Spleen (tissue), 11 donors: ENCODE measurements at regions not wholly inside any gene's neighbourhood (a gene's known extent, or its start where the extent isn't known, plus 50 kb on each side); places are given as distances from the start of the nearest gene placed in this dataset.

ENCODE experiments used
- DNase-seq: peaks from one replicate; pipeline ENCODE4 v3.0.0-alpha.2; 2020
- H3K27ac ChIP-seq, 8 donors: fragments of 200-600 bp; sonication (generic) in 7 of 8; 1 replicate in 4 of 8; 2 replicates in 4 of 8; pipeline versions ENCODE4 v1.5.0 to v1.8.0; 2016 to 2021; ENCODE audit warnings: inconsistent platforms in 4 of 8, mild to moderate bottlenecking in 4 of 8, moderate library complexity in 1 of 8
- H3K27me3 ChIP-seq, 7 donors: fragments of 200-600 bp; sonication (generic) in 6 of 7; replicated peaks in 1 of 7; 1 replicate in 4 of 7; 2 replicates in 3 of 7; pipeline versions ENCODE4 v1.5.0 to v1.8.0; 2016 to 2021; ENCODE audit warnings: inconsistent platforms in 3 of 7, mild to moderate bottlenecking in 1 of 7
- H3K36me3 ChIP-seq, 6 donors: fragments of 200-600 bp; sonication (generic) in 5 of 6; 1 replicate in 4 of 6; 2 replicates in 2 of 6; pipeline versions ENCODE4 v1.5.0 to v1.8.0; 2016 to 2021; ENCODE audit warnings: inconsistent platforms in 2 of 6
- H3K4me1 ChIP-seq, 6 donors: fragments of 200-600 bp; sonication (generic) in 5 of 6; 1 replicate in 3 of 6; 2 replicates in 3 of 6; pipeline versions ENCODE4 v1.5.0 to v1.8.0; 2016 to 2021; ENCODE audit warnings: inconsistent platforms in 3 of 6
- H3K4me3 ChIP-seq, 8 donors: fragments of 200-600 bp; sonication (generic) in 7 of 8; 1 replicate in 4 of 8; 2 replicates in 4 of 8; pipeline versions ENCODE4 v1.5.0 to v1.8.0; 2016 to 2021; ENCODE audit warnings: inconsistent platforms in 4 of 8, mild to moderate bottlenecking in 4 of 8, moderate library complexity in 2 of 8
- H3K9me3 ChIP-seq, 8 donors: fragments of 200-600 bp; sonication (generic) in 7 of 8; 1 replicate in 4 of 8; 2 replicates in 4 of 8; pipeline versions ENCODE4 v1.5.0 to v1.8.0; 2016 to 2021; ENCODE audit warnings: inconsistent platforms in 4 of 8
- CTCF ChIP-seq, 11 experiments: fragments of 200-600 bp in 7 of 11; fragments of 450-650 bp in 4 of 11; sonication (generic) in 4 of 11; IDR thresholded peaks in 8 of 11; conservative IDR thresholded peaks in 3 of 11; 1 replicate in 7 of 11; 2 replicates in 4 of 11; pipeline versions ENCODE4 v1.4.0 to v1.8.0; 2016 to 2021; ENCODE audit warnings: antibody characterized with exemption in 11 of 11, inconsistent platforms in 4 of 11, mild to moderate bottlenecking in 1 of 11
- POLR2A ChIP-seq, 3 donors: fragments of 450-650 bp; IDR thresholded peaks; one replicate each; pipeline ENCODE4 v1.5.1; 2017; ENCODE audit warnings: antibody characterized with exemption in 3 of 3, mild to moderate bottlenecking in 1 of 3
- POLR2AphosphoS5 ChIP-seq, 3 donors: sonication (generic); formaldehyde crosslinking; IDR thresholded peaks; one replicate each; pipeline ENCODE4 v1.5.1; 2017; ENCODE audit warnings: antibody characterized with exemption in 3 of 3
- WGBS, 5 donors: extraction: QIAGEN DNeasy Blood & Tissue Kit in 3 of 5; methylation state at CpG; one replicate each; pipeline versions ENCODE4 v1.1.5 to v1.1.7; 2013 to 2018; 5-methylcytosine and 5-hydroxymethylcytosine counted together
- intact Hi-C: fragments of 100-400 bp; cut with DNase I; formaldehyde crosslinking; loops from one replicate; pipeline ENCODE4 v1.15.0; 2023; ENCODE audit warnings: low total_unique reads
- donor health status: healthy with polysubstance abuse.
- donor health status: DM: no; HTN: no; CAD: no; lungs with moderate emphysema.
- donor health status: DM: no; HTN: no; CAD: no.
- donor health status: Bipolar disorder and iron deficiency.
- donor health status: healthy.
- donor health status: DM: no; HTN: no; CAD: no.
- donor health status: DM: yes; HTN: yes; CAD: no.

GRCh38 chr2:129144082-129144791, 825.6 kb upstream of the HS6ST1 start:
- no peaks in the 10 kb centered on the region for H3K36me3 ChIP-seq
- WGBS, 5 donors = 94 to 97% (median 95%) methylated on average over 19 to 42 of the region's 42 CpGs
- TF ChIP-seq POLR2A (IDR thresholded peaks at IDR 0.05) = no peak
- TF ChIP-seq POLR2AphosphoS5 (IDR thresholded peaks at IDR 0.05) = no peak
- no peak for TF ChIP-seq CTCF (IDR thresholded peaks at IDR 0.05 in 8 of 11, conservative IDR thresholded peaks at IDR 0.05 in 3 of 11)
- no peak for DNase-seq
- H3K27me3 ChIP-seq = no peaks in the 10 kb centered on the region
- peaks cover 0 to 18% (median 3%) of the 10 kb centered on the region in 8 donors for H3K9me3 ChIP-seq
- intact Hi-C loops = no loop called here
- H3K4me3 ChIP-seq = no peak overlapping the region
- H3K4me1 ChIP-seq = no peaks in the 10 kb centered on the region
- no peak overlapping the region for H3K27ac ChIP-seq

DNA sequence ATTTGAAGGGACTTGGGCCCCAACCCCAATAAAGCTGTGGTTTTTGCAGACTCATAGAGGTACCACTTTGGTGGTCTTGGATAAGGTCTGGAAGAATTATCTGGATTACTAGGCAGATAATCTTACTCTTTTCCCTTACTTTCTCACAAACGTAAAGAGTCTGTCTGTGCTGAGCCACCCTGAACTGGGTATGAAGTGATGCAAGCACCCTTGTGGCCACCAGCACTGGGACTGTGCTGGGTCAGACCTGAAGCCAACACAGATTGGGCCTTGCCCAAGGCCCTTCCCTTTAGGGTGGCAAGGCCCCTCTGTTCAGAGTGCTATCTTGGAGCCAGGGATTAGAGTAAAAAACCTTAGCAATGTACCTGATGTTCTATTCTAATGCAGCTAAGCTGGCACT, 827.0 kb upstream of the RAB6C start:
- Histone ChIP-seq H3K27me3 (no peaks in the 10 kb centered on the region), H3K36me3 (no peaks in the 10 kb centered on the region), H3K4me1 (no peaks in the 10 kb centered on the region), H3K27ac (no peak overlapping the region), H3K9me3 (peaks cover 0 to 20% (median 6%) of the 10 kb centered on the region in 8 donors), H3K4me3 (no peak overlapping the region)
- no peak for TF ChIP-seq POLR2A (IDR thresholded peaks at IDR 0.05)
- TF ChIP-seq CTCF (IDR thresholded peaks at IDR 0.05 in 8 of 11, conservative IDR thresholded peaks at IDR 0.05 in 3 of 11) = no peak
- no peak for TF ChIP-seq POLR2AphosphoS5 (IDR thresholded peaks at IDR 0.05)
- WGBS, 5 donors = 64 to 92% (median 89%) methylated on average over 1 of the region's 1 CpG
- intact Hi-C loops = no loop called here
- DNase-seq = no peak

GRCh38 chr2:129160879-129161278, 818.6 kb upstream of the RAB6C start:
- Histone ChIP-seq H3K9me3 (no peaks in the 10 kb centered on the region), H3K36me3 (no peaks in the 10 kb centered on the region), H3K4me1 (peaks cover 0 to 5% (median 0%) of the 10 kb centered on the region in 6 donors), H3K27ac (no peak overlapping the region), H3K4me3 (no peak overlapping the region), H3K27me3 (no peaks in the 10 kb centered on the region)
- TF ChIP-seq POLR2AphosphoS5 (IDR thresholded peaks at IDR 0.05) (no peak), CTCF (IDR thresholded peaks at IDR 0.05 in 8 of 11, conservative IDR thresholded peaks at IDR 0.05 in 3 of 11) (no peak)
- DNase-seq = no peak
- 26 to 34% (median 30%) methylated on average over 4 of the region's 4 CpGs for WGBS, 5 donors
- intact Hi-C loops = no loop called here

DNA sequence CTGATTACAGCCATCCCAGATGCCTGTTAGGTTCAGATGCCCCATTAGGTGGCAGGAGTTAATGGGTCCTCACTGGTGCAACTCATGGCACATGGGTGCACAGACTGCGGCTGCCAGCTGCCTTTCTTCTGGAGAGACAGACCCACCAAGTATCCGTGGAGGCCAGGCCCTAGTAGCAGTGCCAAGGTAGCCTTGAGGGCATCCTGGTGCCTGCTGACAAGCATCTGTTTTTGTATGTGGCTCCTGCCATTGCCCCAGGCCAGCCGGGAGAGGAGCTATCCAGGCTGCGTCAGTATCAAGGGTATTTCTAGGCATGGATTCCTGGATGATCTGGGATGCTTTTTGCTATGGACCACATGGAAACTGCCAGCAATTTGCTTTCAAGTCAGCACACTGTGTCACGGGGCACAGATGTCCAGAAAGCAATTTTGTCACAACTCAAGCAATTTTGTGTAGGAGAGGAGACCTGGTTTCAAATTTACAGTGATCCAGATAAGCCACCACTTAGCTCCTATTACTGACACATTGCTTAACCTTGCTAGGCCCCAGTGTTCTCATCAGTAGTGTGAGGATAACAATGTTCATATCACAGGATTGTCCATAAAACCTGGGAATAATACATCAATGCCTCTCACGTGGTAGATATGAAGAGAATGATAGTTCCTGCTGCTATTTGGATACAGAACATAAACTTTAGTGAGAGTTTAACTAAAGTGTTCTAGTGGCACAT, 815.1 kb upstream of the RAB6C start:
- Histone ChIP-seq H3K4me3 (no peak overlapping the region), H3K36me3 (no peaks in the 10 kb centered on the region), H3K27ac (no peak overlapping the region), H3K4me1 (peaks cover 0 to 5% (median 0%) of the 10 kb centered on the region in 6 donors), H3K27me3 (no peaks in the 10 kb centered on the region), H3K9me3 (no peaks in the 10 kb centered on the region)
- no peak for DNase-seq
- intact Hi-C loops = no loop called here
- TF ChIP-seq CTCF (IDR thresholded peaks at IDR 0.05 in 8 of 11, conservative IDR thresholded peaks at IDR 0.05 in 3 of 11) = no peak
- no peak for TF ChIP-seq POLR2A (IDR thresholded peaks at IDR 0.05)
- TF ChIP-seq POLR2AphosphoS5 (IDR thresholded peaks at IDR 0.05) = no peak
- WGBS, 5 donors = 80 to 83% (median 81%) methylated on average over 4 to 6 of the region's 6 CpGs
